Stomach (tissue), 4 donors: ENCODE measurements at regions not wholly inside any gene's neighbourhood (a gene's known extent, or its start where the extent isn't known, plus 50 kb on each side); places are given as distances from the start of the nearest gene placed in this dataset.

Experiments
- CTCF ChIP-seq, 7 experiments: fragments of 450-650 bp in 4 of 7; fragments of 200-600 bp in 3 of 7; sonication (generic) in 3 of 7; IDR thresholded peaks; one replicate each; pipeline ENCODE4 v1.5.1; 2016 to 2019; ENCODE audit warnings: antibody characterized with exemption in 7 of 7, control low read depth in 2 of 7, mild to moderate bottlenecking in 1 of 7
- EP300 ChIP-seq: sonication (generic); formaldehyde crosslinking; IDR thresholded peaks from one replicate; pipeline ENCODE4 v1.6.1; 2017; ENCODE audit warnings: antibody characterized with exemption
- POLR2A ChIP-seq, 4 donors: fragments of 450-650 bp; IDR thresholded peaks; one replicate each; pipeline ENCODE4 v1.6.1; 2016; ENCODE audit warnings: antibody characterized with exemption in 4 of 4, control low read depth in 2 of 4, mild to moderate bottlenecking in 1 of 4, moderate library complexity in 1 of 4

- no peak for TF ChIP-seq POLR2A (IDR thresholded peaks at IDR 0.05)
- TF ChIP-seq CTCF (IDR thresholded peaks at IDR 0.05), result no peak
- TF ChIP-seq EP300, result no peak
Measured at GRCh38 chr20:55881204-55881603, 124.1 kb downstream of the CBLN4 start.
